HG02588 (cell line): ENCODE measurements at regions not wholly inside any gene's neighbourhood (a gene's known extent, or its start where the extent isn't known, plus 50 kb on each side); places are given as distances from the start of the nearest gene placed in this dataset.

Experiments used
- ATAC-seq: cut with Tn5 transposase; IDR thresholded peaks from one replicate; pipeline ENCODE4 v1.9.1; 2021; ENCODE audit warnings: mild to moderate bottlenecking, moderate library complexity; ENCODE audit not compliant: unreplicated experiment

- no peak for ATAC-seq
These were observed 181.3 kb upstream of the PHYHIPL start for GRCh38 chr10:58995058-58995596.

GRCh38 chr10:58996063-58996462 lies 180.4 kb upstream of the PHYHIPL start:
- ATAC-seq = no peak

- no peak for ATAC-seq
These were observed 179.6 kb upstream of the PHYHIPL start for GRCh38 chr10:58996866-58997265.

GRCh38 chr10:58998924-58999713 lies 177.3 kb upstream of the PHYHIPL start:
- no peak for ATAC-seq

GRCh38 chr10:59000162-59000825 lies 176.1 kb upstream of the PHYHIPL start:
- no peak for ATAC-seq

- no peak for ATAC-seq
These were observed 174.4 kb upstream of the PHYHIPL start for GRCh38 chr10:59002011-59002410.

GRCh38 chr10:59003203-59003602 lies 173.2 kb upstream of the PHYHIPL start:
- no peak for ATAC-seq

- ATAC-seq = no peak
These were observed 172.1 kb upstream of the PHYHIPL start for GRCh38 chr10:59004392-59004791.

GRCh38 chr10:59006511-59007306 lies 169.7 kb upstream of the PHYHIPL start:
- ATAC-seq = no peak

GRCh38 chr10:59007307-59008025 lies 169.0 kb upstream of the PHYHIPL start:
- no peak for ATAC-seq

- ATAC-seq = no peak
These were observed 168.0 kb upstream of the PHYHIPL start for GRCh38 chr10:59008452-59008851.

- ATAC-seq = no peak
These were observed 164.3 kb upstream of the PHYHIPL start for GRCh38 chr10:59011972-59012632.

- no peak for ATAC-seq
These were observed 163.6 kb upstream of the PHYHIPL start for GRCh38 chr10:59012839-59013238.

- no peak for ATAC-seq
These were observed 160.4 kb upstream of the PHYHIPL start for GRCh38 chr10:59016043-59016442.

- no peak for ATAC-seq
These were observed 157.5 kb upstream of the PHYHIPL start for GRCh38 chr10:59018977-59019376.

- no peak for ATAC-seq
These were observed 156.8 kb upstream of the PHYHIPL start for GRCh38 chr10:59019603-59020002.

- ATAC-seq = no peak
These were observed 155.9 kb upstream of the PHYHIPL start for GRCh38 chr10:59020502-59020901.

- ATAC-seq = no peak
These were observed 150.3 kb upstream of the PHYHIPL start for GRCh38 chr10:59025981-59026765.

- ATAC-seq = no peak
These were observed 148.3 kb upstream of the PHYHIPL start for GRCh38 chr10:59027975-59028655.
